IPS DF 4.7 (cell line): ENCODE measurements at regions not wholly inside any gene's neighbourhood (a gene's known extent, or its start where the extent isn't known, plus 50 kb on each side); places are given as distances from the start of the nearest gene placed in this dataset.
"Not testable (repeated sequence)": the region's sequence is repeated elsewhere in the genome, so short reads cannot be mapped to it uniquely, and the experiment has no call there.

Source experiments
- DNase-seq: peaks from one replicate; pipeline ENCODE4 v3.0.0-alpha.2; 2013; ENCODE audit warnings: low spot score; ENCODE audit errors: extremely low read depth

DNA sequence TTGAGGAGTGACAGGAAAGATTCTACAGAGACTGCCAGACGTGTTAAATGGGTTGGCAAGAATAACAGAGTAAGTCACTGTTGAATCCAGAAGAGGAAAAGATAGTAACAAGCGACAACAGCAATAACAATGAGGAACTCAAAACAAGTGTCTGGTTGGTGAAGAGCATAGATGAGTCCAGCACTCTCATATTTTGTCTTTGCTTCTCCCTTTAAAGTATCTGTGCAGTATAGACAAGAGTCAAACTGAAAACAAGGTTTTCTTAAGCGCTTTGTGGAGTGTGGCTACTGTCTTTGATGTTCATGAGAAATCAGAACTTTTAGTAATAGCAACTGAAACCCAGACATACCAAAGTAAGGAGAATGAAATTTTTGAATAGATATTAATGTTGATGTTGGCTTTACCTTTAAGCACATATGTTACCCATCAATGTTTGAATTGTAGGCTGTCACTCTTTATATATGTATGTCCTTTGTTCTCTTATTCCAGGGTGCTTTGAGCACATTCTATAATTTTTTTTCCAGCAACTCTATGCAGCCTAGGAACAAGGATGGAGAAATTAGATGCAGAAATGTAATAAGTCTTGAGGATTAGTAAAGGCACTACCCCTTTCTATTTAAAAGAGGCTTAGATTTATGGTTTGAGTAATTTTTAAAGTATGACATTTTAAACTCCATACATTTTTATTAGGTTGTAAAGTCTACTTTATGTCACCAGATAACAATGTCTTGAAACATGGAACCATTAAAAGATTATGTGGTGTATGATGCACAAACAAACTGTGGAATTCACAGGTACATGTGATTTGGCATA, 185.5 kb downstream of the NFKBIZ start:
- DNase-seq: no peak

DNA sequence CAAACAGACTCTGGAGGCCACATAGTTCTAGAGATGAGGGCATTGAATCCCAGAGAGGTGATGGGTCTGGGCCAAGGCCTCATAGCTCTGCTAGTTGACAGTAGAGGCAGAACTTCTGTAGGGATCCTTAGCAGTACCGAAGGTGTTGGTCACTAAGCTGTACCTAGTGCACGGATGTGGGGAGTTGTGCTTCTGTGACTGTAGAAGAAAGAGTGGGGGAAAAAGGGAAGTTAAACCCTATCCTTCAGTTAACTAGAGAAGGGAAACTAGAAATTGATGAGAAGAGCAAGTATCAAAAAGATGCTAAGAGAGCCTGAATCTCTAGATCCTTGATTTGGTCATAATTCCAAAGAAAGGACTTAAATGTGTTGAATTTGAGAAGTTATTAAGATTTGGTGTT, 186.7 kb downstream of the NFKBIZ start:
- DNase-seq: no peak

GRCh38 chr3:102036472-102036871, 187.2 kb downstream of the NFKBIZ start:
- DNase-seq: no peak

GRCh38 chr3:102037209-102037608, 187.9 kb downstream of the NFKBIZ start:
- DNase-seq: no peak

GRCh38 chr3:102037791-102038190, 188.5 kb downstream of the NFKBIZ start:
- no peak for DNase-seq

DNA sequence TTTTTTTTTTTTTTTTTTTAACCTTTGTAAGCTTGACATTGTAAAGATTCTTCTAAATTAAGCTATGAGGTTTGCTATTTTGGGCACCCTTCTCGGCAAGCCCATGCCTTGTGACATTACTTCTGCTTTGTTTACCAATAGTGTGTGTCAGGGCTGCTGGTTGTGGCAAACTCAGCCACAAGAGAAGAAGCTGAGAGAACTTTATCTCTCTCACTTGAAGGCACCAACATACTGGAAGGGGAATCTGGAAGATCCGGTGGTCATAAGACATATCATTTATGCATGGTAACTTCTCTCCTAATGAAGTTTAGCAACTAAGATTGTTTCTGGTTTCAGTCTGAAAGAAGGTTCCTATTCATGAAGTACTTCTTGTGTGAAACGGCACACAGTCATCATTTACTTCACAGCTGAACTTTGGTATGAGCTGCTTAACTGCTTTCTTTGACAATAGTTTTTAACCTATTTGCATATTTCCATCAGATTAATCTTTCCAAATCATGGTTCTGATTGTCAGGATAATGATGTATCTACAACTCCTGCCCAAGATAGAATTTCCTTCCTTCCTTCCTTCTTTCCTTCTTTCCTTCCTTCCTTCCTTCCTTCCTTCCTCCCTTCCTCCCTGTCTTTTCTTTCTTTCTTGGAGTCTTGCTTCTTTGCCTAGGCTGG, 189.3 kb downstream of the NFKBIZ start:
- DNase-seq: no peak

DNA sequence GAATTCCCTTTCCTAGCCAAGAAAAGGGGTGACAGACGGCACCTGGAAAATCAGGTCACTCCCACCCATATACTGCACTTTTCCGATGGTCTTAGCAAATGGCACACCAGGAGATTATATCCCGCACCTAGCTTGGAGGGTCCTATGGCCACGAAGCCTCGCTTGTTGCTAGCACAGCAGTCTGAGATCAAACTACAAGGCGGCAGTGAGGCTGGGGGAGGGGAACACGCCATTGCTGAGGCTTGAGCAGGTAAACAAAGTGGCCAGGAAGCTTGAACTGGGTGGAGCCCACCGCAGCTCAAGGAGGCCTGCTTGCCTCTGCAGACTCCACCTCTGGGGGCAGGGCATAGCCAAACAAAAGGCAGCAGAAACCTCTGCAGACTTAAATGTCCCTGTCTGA, 190.8 kb downstream of the NFKBIZ start:
- DNase-seq: not testable (repeated sequence)

GRCh38 chr3:102053375-102053989, 204.2 kb downstream of the NFKBIZ start:
- no peak for DNase-seq

GRCh38 chr3:102054543-102055080, 205.3 kb downstream of the NFKBIZ start:
- no peak for DNase-seq

DNA sequence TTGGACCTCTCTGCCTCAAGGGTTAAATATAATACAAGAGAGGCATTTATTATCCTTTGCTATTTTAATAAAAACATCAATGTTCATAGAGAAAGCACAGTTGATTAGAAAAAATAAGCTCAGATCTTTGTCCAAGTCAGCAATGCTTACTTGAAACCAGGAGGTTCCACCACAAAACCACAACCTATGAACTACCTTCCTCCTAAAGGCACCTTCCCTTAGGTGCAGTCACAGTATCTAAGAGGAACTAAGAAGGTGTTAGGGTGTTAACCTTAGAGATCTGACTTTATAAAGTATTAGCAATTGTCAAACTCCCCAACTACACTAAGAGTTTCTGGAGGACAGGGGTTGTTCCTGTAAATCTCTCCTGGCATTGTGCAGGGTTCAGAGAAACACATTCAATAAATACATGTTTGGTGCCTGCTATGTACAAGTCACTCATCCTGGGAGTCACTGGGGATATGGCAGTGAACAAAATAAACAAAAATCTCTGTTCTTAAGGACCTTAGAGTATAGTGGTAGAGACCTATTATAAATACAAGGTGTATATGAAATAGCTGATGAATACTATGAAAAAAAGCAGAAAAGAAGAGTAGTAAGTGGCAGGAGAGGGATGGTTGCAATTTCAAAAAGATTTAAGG, 208.6 kb downstream of the NFKBIZ start:
- no peak for DNase-seq

- DNase-seq: no peak
Observed at GRCh38 chr3:102059145-102059943, 210.0 kb downstream of the NFKBIZ start.

- no peak for DNase-seq
Observed at GRCh38 chr3:102060814-102061213, 211.5 kb downstream of the NFKBIZ start.

DNA sequence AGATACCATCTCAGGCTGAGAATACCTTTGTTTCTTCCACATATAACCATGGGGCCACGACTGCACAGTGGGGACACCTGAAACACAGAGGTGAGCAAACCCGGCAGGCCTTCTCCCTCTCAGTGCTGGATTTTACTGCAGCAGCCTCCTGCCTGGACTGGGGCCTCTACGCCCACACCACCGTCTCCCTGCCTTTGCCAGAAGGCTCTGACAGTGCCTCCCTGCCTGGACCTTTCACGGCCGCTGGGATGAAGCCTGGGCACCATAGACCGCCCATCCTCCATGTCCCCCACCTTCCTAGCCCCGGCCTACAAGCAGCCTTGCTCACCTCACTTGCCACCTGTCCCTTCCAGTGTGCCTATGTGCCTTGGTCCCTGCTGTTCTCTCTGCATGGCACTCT, 214.3 kb downstream of the NFKBIZ start:
- DNase-seq: no peak

DNA sequence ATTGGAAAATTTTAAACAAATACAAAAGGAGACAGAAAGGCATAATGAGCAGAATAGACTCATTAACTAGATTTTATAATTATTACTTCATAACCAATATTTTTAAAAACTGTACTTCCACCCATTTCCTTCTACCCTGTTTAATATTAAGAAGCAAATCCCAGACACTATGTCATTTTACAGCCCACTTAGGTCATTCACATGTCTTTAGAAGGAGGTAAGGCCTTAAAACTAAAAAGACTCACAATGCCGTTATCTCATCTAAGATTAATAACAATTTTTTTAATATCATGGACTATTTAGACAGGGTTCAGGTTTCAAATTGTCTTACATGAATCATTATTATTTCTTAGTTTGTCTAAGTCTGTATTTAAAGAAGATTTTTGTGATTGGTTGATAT, 217.2 kb downstream of the NFKBIZ start:
- no peak for DNase-seq

- no peak for DNase-seq
Observed at GRCh38 chr3:102068327-102068726, 219.0 kb downstream of the NFKBIZ start.

- DNase-seq: no peak
Observed at GRCh38 chr3:102068736-102069135, 219.4 kb downstream of the NFKBIZ start.

DNA sequence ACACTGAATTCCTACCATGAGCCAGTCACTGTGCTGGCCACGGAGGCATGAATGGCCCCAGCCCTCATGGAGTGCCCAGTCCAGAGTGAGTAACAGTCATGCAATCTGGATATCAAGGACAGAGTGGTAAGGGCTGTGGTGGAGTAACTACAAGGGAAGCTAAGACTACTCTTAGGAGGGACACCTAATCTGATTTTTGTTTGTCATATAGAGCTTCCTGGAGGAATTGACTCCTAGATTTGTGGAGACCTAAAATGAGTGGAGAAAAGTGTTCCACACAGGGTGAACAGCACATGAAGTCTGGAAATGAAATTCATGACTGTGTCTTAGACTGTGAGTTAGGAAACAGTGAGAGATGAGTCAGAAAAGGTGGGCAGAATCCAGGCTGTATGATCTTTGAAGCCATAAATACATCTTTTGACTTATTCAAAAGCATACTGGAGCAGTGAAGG, 219.9 kb downstream of the NFKBIZ start:
- DNase-seq: no peak

GRCh38 chr3:102074946-102075345, 225.6 kb downstream of the NFKBIZ start:
- DNase-seq: no peak

DNA sequence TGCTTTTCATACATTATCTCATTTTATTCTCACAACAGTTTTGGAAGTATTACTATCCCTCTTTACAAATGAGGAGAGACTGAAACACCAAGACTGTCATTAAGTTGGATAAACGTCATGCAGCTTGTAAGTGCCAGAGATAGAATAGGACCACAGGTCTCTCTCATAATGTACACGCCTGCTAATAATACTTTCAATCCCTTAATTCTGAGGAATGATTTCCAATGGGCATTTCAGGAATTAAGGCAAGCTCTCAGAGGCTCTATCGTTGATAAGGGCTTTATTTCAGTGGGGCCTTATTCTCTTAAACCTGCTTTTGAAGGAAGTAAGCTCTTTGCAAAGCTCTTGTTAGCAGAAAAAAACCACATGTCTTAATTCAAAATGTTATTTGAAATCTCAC, 229.1 kb downstream of the NFKBIZ start:
- no peak for DNase-seq

DNA sequence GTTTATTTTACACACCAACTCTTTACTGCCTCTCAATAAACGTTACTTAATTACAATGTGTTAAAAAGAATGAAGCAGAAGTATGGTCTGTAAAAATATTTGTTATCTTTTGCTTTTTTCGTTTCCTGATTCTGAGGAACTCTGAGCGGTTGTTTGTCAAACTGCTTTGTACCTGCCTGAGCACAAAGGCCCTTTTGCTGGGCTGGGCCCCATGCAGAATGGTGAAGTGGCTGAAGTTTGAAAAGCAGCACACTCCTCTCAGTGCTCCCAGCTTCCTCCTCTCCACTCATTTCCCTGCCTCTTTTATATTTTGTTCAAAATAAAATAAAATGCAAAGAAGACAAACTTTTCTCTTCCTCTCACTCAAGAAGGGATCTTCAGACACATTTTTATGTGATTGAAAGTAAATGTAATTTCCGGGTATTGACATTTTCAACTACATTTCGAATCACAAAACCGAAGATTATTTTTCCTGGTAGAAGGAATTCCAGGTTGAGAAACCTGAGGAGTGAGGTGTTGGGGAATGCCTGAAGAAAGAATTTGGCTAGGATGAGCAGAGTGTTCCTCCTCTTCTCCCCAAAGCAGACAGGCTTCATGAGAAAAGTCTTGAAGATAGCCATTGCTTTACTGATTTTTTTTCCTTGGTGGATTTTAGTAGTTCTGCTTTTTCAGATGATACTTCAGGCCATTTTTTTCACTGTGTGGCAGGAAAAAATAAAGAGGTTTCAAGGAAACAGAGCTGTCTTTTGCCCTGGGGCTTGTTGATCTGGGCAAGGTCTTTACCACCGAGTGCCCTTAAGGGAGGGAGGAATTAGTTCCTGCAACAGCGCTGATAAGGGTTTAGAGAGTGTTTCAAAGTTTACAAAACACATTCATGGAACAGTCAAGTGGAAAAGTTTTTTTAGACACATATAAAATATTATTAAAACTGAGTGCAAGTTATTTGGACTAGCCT, 229.8 kb downstream of the NFKBIZ start:
- no peak for DNase-seq
